Mucosa of descending colon (tissue), 3 donors: ENCODE measurements at regions not wholly inside any gene's neighbourhood (a gene's known extent, or its start where the extent isn't known, plus 50 kb on each side); places are given as distances from the start of the nearest gene placed in this dataset.

Experiments
- ATAC-seq: fragments of 200-7000 bp; cut with Tn5 transposase; one replicate; pipeline ENCODE4 v1.9.1; 2020; ENCODE audit warnings: mild to moderate bottlenecking, moderate library complexity
- DNase-seq, 3 donors: peaks; one replicate each; pipeline ENCODE4 v3.0.0-alpha.2; 2020
- H3K36me3 ChIP-seq: fragments of 200-600 bp; one replicate; pipeline ENCODE4 v1.8.0; 2021; ENCODE audit warnings: low read depth, mild to moderate bottlenecking
- H3K4me1 ChIP-seq: fragments of 200-600 bp; one replicate; pipeline ENCODE4 v1.8.0; 2021; ENCODE audit warnings: low read depth, mild to moderate bottlenecking
- H3K4me3 ChIP-seq: fragments of 200-600 bp; one replicate; pipeline ENCODE4 v1.8.0; 2021; ENCODE audit warnings: mild to moderate bottlenecking
- H3K9me3 ChIP-seq: fragments of 200-600 bp; one replicate; pipeline ENCODE4 v1.8.0; 2021; ENCODE audit warnings: mild to moderate bottlenecking
- intact Hi-C, 2 donors: fragments of 100-400 bp; cut with DNase I in 1 of 2; cut with micrococcal nuclease in 1 of 2; formaldehyde crosslinking; loops; one replicate each; pipeline versions ENCODE4 v1.11.0 to v1.11.1; 2022; cut with DNase I, micrococcal nuclease
- TF ChIP-seq, protein P1 (sequence below): fragments of 200-600 bp; IDR thresholded peaks from one replicate; pipeline ENCODE4 v1.8.0; 2022; ENCODE audit warnings: antibody characterized with exemption, mild to moderate bottlenecking
- donor health status: DM: no; HTN: no; CAD: no; lungs with moderate emphysema.
- donor health status: DM: no; HTN: no; CAD: no.
- donor health status: DM: no; HTN: yes; CAD: no.

DNA sequence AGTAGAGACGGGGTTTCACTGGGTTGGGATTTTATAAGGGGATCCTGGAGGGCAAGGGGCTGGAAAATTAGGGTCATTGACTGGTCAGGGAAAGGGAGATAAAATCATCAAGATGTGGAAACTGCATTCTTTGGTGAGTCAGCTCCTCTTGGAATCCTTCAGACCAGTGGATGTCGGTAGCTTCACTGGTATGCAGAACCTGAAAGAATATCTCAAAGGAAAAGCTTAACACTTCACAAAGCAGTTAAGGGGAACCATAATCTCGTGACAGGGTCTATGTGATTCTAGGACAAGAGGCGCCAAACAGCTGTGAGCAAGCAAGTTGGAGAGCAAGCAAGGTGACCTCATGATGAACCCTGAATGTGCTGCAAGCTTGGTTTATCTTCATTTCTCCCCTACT lies 634.7 kb upstream of the AUTS2 start:
- H3K36me3 ChIP-seq: no peaks in the 10 kb centered on the region
- TF ChIP-seq, protein P1, sequence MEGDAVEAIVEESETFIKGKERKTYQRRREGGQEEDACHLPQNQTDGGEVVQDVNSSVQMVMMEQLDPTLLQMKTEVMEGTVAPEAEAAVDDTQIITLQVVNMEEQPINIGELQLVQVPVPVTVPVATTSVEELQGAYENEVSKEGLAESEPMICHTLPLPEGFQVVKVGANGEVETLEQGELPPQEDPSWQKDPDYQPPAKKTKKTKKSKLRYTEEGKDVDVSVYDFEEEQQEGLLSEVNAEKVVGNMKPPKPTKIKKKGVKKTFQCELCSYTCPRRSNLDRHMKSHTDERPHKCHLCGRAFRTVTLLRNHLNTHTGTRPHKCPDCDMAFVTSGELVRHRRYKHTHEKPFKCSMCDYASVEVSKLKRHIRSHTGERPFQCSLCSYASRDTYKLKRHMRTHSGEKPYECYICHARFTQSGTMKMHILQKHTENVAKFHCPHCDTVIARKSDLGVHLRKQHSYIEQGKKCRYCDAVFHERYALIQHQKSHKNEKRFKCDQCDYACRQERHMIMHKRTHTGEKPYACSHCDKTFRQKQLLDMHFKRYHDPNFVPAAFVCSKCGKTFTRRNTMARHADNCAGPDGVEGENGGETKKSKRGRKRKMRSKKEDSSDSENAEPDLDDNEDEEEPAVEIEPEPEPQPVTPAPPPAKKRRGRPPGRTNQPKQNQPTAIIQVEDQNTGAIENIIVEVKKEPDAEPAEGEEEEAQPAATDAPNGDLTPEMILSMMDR: no peak
- no peak for ATAC-seq
- intact Hi-C loops: no loop called here
- peaks cover 47% of the 10 kb centered on the region for H3K9me3 ChIP-seq
- H3K4me3 ChIP-seq: no peak overlapping the region
- no peaks in the 10 kb centered on the region for H3K4me1 ChIP-seq
- DNase-seq: no peak

DNA sequence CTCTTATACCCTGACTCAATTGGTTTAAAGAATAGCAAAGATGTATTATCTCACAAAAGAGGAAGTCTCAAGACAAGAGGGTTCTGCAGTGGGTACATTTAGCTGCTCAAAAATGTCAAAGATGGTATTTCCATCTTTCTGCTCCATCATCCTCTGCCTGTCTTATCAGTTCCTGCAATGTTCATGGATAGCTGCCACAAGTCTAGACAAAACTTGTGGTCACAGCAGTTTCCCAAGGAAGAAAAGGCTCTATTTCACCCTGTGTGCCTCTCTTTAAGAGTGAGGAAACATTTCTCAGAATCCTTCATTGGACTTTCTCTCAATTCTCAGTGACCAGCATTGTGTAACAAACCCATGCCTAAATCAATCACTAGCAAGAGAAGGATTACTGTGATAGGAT lies 634.2 kb upstream of the AUTS2 start:
- no peak for DNase-seq
- Histone ChIP-seq H3K9me3 (peaks cover 50% of the 10 kb centered on the region), H3K4me3 (no peak overlapping the region), H3K4me1 (no peaks in the 10 kb centered on the region), H3K36me3 (no peaks in the 10 kb centered on the region)
- no peak for ATAC-seq
- TF ChIP-seq, protein P1: no peak
- intact Hi-C loops: no loop called here

DNA sequence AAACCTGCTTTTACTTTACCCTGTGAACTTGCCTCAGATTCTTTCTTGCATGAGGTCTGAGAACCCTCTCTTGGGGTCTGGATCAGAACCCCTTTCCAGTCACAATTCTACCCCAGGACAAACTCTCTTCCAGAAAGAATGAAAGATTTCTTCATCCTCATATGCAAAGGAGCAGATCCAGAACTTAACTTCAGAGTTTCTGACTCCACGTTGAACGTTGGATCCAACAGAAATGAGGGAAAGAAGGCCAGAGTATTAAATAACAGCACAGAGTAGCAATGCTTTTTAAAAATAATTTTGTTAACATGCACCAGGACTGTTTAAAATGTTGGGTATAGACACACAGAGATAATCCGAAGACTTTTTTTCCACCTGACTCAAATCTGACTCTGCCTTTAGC lies 632.9 kb upstream of the AUTS2 start:
- Histone ChIP-seq H3K4me1 (no peaks in the 10 kb centered on the region), H3K36me3 (no peaks in the 10 kb centered on the region), H3K4me3 (no peak overlapping the region), H3K9me3 (peaks cover 51% of the 10 kb centered on the region)
- TF ChIP-seq, protein P1: no peak
- no peak for DNase-seq
- intact Hi-C loops: no loop called here
- ATAC-seq: no peak

DNA sequence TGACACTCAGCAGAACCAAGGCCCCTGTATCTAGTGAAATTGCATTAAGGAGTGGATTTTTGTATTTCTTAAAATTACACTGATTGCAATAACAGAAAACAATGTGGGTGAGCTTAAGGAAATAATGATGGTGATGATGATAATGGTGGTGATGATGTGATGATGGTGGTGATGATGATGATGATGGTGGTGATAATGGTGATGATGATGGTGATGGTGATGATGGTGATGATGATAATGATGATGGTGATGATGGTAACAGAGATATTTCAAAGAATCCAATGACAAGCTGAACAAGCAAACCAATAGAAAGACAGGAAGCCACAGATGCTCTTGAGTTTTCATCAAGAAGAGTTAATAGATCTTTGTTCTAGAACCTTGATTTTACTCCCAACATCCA lies 630.7 kb upstream of the AUTS2 start:
- Histone ChIP-seq H3K36me3 (no peaks in the 10 kb centered on the region), H3K4me1 (no peaks in the 10 kb centered on the region), H3K9me3 (peaks cover 52% of the 10 kb centered on the region), H3K4me3 (no peak overlapping the region)
- intact Hi-C loops: no loop called here
- TF ChIP-seq, protein P1: no peak
- DNase-seq (no peak), ATAC-seq (no peak)

DNA sequence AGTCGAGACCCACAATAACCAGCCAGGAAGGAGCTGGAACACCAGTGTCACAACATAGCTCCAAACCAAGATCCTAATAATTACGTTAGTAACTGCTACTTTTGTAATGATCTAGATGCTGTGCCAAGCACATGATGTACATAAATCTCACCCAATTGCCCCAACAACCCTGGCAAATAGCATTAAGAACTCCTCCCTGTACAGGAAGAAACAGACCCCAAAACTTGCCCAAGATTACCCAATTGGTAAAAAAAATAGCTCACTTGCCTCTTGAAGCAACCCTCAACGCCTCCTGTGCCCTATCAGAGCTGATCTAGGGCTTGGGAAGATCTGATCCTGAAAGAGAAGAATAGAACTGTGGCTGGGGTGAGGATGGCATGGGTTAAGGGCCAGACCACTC lies 628.7 kb upstream of the AUTS2 start:
- H3K36me3 ChIP-seq: no peaks in the 10 kb centered on the region
- H3K4me1 ChIP-seq: no peaks in the 10 kb centered on the region
- ATAC-seq (no peak), DNase-seq (no peak)
- no peak overlapping the region for H3K4me3 ChIP-seq
- intact Hi-C loops: no loop called here
- peaks cover 51% of the 10 kb centered on the region for H3K9me3 ChIP-seq
- TF ChIP-seq, protein P1: no peak

DNA sequence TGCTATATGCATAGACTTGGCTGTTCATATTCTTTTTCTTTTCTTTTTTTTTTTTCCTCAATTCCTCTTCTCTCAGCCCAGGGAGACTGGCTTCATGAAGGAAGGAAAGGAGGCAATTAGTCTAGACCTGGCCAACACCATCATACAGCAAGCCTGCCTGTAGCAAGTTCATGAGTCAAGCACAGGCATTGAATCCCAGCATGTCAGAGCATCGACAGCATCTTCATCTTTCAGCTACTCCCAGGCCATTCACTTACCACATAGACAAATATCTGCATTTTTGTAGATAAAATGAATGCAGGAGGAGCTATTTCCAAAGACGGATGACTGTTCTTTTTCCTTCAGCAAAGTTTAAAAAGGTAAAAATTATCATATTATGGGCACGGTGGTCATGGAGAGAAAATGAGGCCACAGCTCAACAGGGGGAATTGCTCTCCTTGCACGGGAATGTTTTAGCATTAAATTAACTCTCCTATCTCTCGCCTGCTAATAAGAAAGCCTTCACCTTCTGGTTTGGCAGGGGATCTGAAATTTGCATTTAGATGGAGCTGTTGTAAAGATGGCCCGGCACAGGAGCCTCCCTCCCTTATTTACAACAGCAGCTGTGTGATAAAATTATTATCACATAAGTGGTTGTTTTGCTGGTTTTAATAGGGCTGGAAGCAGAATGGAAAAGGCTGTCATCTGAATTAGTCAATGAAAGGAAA lies 626.5 kb upstream of the AUTS2 start:
- no peak for ATAC-seq
- intact Hi-C loops: no loop called here
- H3K4me1 ChIP-seq: no peaks in the 10 kb centered on the region
- DNase-seq: no peak
- H3K4me3 ChIP-seq: no peak overlapping the region
- TF ChIP-seq, protein P1: no peak
- H3K9me3 ChIP-seq: peaks cover 61% of the 10 kb centered on the region
- no peaks in the 10 kb centered on the region for H3K36me3 ChIP-seq
